Ishikawa (cell line): ENCODE measurements at regions not wholly inside any gene's neighbourhood (a gene's known extent, or its start where the extent isn't known, plus 50 kb on each side); places are given as distances from the start of the nearest gene placed in this dataset.

Source experiments
- CEBPB ChIP-seq: IDR thresholded peaks from 2 replicates; pipeline ENCODE4 v1.6.1; 2012
- CREB1 ChIP-seq: IDR thresholded peaks from 2 replicates; pipeline ENCODE4 v1.6.1; 2012; ENCODE audit warnings: low read depth
- EGR1 ChIP-seq: IDR thresholded peaks from 2 replicates; pipeline ENCODE4 v1.6.1; 2012
- EP300 ChIP-seq: IDR thresholded peaks from 2 replicates; pipeline ENCODE4 v1.6.1; 2012; ENCODE audit warnings: borderline replicate concordance
- FOXM1 ChIP-seq: IDR thresholded peaks from 2 replicates; pipeline ENCODE4 v1.6.1; 2012; ENCODE audit warnings: low read depth, borderline replicate concordance
- MAX ChIP-seq: IDR thresholded peaks from 2 replicates; pipeline ENCODE4 v1.6.1; 2012
- RAD21 ChIP-seq: IDR thresholded peaks from 2 replicates; pipeline ENCODE4 v1.6.1; 2012; ENCODE audit warnings: low read depth
- TAF1 ChIP-seq: IDR thresholded peaks from 2 replicates; pipeline ENCODE4 v1.6.1; 2012; ENCODE audit warnings: low read depth, mild to moderate bottlenecking
- TCF12 ChIP-seq: IDR thresholded peaks from 2 replicates; pipeline ENCODE4 v1.6.1; 2012; ENCODE audit warnings: low read depth
- TEAD4 ChIP-seq: IDR thresholded peaks from 2 replicates; pipeline ENCODE4 v1.6.1; 2012
- USF1 ChIP-seq: IDR thresholded peaks from 2 replicates; pipeline ENCODE4 v1.6.1; 2012
- YY1 ChIP-seq: IDR thresholded peaks from 2 replicates; pipeline ENCODE4 v1.6.1; 2012; ENCODE audit warnings: low read depth
- TF ChIP-seq, protein P1 (sequence below): IDR thresholded peaks from 2 replicates; pipeline ENCODE4 v1.6.1; 2012; ENCODE audit warnings: low read depth, mild to moderate bottlenecking

DNA sequence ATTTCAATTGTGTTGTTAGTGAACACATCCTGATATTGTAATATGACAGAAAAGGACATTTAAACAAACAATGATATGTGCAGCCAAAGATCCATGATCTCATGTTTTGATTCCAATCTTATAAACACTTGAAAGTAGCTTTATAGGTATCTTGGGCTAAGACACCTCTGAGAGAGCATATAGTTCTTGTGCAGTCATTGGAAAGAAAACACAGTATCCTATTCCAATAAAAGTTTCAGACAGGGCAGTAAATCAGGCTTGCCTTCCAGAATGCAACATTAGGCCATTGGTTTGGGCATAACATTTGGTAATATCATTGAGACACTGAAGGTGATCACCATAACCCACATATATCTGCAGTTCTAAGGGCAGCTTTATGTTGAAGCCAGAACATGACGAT is 188.3 kb upstream of the HCCS start:
- no peak for TF ChIP-seq RAD21
- TF ChIP-seq, protein P1, sequence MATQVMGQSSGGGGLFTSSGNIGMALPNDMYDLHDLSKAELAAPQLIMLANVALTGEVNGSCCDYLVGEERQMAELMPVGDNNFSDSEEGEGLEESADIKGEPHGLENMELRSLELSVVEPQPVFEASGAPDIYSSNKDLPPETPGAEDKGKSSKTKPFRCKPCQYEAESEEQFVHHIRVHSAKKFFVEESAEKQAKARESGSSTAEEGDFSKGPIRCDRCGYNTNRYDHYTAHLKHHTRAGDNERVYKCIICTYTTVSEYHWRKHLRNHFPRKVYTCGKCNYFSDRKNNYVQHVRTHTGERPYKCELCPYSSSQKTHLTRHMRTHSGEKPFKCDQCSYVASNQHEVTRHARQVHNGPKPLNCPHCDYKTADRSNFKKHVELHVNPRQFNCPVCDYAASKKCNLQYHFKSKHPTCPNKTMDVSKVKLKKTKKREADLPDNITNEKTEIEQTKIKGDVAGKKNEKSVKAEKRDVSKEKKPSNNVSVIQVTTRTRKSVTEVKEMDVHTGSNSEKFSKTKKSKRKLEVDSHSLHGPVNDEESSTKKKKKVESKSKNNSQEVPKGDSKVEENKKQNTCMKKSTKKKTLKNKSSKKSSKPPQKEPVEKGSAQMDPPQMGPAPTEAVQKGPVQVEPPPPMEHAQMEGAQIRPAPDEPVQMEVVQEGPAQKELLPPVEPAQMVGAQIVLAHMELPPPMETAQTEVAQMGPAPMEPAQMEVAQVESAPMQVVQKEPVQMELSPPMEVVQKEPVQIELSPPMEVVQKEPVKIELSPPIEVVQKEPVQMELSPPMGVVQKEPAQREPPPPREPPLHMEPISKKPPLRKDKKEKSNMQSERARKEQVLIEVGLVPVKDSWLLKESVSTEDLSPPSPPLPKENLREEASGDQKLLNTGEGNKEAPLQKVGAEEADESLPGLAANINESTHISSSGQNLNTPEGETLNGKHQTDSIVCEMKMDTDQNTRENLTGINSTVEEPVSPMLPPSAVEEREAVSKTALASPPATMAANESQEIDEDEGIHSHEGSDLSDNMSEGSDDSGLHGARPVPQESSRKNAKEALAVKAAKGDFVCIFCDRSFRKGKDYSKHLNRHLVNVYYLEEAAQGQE, result no peak
- TF ChIP-seq EP300, result peak; percentile 83
- no peak for TF ChIP-seq MAX
- peak; percentile 47 for TF ChIP-seq TEAD4
- TF ChIP-seq CEBPB, result no peak
- TF ChIP-seq EGR1, result no peak
- TF ChIP-seq USF1, result no peak
- no peak for TF ChIP-seq CREB1
- no peak for TF ChIP-seq YY1
- no peak for TF ChIP-seq TAF1
- TF ChIP-seq TCF12, result peak; percentile 63; the same call in 1 of the 2 replicates
- peak; percentile 39; the same call in 1 of the 2 replicates for TF ChIP-seq FOXM1
